ENCODE measurements at regions not wholly inside any gene's neighbourhood (a gene's known extent, or its start where the extent isn't known, plus 50 kb on each side); places are given as distances from the start of the nearest gene placed in this dataset.

DNA sequence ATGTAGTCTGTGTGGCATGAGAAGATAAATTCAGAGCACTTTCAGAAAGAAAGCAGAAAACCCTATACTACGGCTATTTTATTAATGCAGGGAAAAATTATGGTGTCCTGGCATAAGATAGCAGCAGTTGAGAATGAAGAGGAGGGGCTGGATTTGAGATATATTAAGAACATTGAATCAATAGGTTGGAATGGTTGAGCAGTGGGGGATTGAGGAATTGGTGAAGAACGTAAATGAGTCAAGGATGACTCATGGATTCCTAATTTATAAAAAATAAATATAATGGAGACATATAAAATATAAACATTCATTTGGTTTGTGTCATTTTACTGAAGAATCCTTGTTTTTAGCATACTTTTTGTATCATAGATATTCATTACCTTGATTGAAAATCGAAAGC is 234.3 kb upstream of the ADAMTS5 start:
- in situ Hi-C loops (cut with MboI; ENCODE audit: low sequenced_read_pairs, unreplicated experiment), result no loop called here
- TF ChIP-seq, protein P1, sequence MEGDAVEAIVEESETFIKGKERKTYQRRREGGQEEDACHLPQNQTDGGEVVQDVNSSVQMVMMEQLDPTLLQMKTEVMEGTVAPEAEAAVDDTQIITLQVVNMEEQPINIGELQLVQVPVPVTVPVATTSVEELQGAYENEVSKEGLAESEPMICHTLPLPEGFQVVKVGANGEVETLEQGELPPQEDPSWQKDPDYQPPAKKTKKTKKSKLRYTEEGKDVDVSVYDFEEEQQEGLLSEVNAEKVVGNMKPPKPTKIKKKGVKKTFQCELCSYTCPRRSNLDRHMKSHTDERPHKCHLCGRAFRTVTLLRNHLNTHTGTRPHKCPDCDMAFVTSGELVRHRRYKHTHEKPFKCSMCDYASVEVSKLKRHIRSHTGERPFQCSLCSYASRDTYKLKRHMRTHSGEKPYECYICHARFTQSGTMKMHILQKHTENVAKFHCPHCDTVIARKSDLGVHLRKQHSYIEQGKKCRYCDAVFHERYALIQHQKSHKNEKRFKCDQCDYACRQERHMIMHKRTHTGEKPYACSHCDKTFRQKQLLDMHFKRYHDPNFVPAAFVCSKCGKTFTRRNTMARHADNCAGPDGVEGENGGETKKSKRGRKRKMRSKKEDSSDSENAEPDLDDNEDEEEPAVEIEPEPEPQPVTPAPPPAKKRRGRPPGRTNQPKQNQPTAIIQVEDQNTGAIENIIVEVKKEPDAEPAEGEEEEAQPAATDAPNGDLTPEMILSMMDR (IDR thresholded peaks at IDR 0.05; ENCODE audit: borderline replicate concordance, control extremely low read depth, extremely low read depth, insufficient read depth, missing control alignments), result no peak
- no peak for DNase-seq (ENCODE audit: low spot score)

DNA sequence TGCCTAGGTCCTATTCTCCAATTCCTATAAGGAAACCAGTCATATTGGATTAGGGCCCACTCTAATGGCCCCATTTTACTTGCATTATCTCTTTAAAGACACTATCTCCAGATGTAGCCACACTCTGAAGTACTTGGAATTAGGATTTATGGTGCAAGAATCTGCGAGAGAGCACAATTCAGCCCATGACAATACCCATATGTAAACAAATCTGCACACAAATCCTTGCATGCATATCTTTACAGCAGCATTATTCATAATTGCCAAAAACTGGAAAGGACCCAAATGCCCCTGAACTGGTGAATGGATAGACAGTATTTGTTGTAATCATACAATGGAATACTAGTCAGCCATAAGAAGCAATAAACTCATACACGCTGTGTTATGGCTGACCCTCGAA is 229.8 kb upstream of the ADAMTS5 start:
- DNase-seq (ENCODE audit: low spot score), result no peak
- in situ Hi-C loops (cut with MboI; ENCODE audit: low sequenced_read_pairs, unreplicated experiment), result no loop called here
- TF ChIP-seq, protein P1 (IDR thresholded peaks at IDR 0.05; ENCODE audit: borderline replicate concordance, control extremely low read depth, extremely low read depth, insufficient read depth, missing control alignments), result no peak

DNA sequence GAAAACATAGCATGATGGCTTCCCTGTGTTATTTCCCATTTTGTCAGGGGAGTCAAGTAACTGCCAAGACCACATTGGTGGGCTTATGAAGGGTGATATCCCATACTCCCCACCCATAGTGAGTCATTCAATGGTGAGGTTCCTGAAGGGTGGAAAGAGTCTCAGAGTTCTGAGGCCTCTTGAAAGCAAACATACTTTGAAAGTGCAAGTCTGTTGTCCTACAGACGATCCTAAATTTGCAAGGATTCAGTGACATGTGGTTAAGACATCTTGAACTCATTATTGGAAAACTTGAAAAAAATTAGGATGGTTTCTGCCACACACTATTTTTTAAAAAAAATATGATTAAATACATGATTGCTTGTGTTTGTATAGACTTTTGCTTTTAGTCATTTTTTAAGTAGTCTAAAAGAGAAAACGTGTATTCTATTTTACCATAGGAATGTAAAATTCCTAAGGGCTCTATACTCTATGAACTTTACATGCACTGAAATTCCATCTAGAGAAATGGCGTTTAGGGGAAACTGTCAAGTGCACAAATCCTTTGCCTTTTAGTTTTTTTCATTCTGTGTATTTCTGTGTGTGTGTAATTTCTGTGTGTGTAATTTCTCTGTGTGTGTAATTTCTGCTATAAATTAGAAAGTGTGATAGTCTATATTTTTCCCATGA is 225.5 kb upstream of the ADAMTS5 start:
- in situ Hi-C loops (cut with MboI; ENCODE audit: low sequenced_read_pairs, unreplicated experiment), result no loop called here
- no peak for DNase-seq (ENCODE audit: low spot score)
- TF ChIP-seq, protein P1 (IDR thresholded peaks at IDR 0.05; ENCODE audit: borderline replicate concordance, control extremely low read depth, extremely low read depth, insufficient read depth, missing control alignments), result no peak

DNA sequence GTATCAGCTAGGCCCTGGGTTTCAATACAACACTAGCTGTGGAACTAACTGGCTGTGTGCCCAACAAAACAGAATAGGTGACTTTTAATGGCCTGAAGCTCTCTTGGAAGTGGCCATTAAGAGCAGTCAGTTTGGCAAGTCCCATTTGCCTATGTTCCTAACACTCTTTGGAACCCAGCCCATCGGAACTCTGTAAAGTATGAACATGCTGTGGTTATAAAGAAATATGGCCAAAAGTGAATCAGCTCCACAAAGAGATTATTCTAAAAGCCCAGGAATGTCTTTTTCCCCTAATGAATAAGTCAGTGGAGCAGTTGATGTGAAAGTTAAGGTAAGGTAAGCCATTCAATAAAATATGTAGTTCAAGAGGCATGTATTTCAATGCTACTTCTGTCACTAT is 223.7 kb upstream of the ADAMTS5 start:
- DNase-seq (ENCODE audit: low spot score), result no peak
- in situ Hi-C loops (cut with MboI; ENCODE audit: low sequenced_read_pairs, unreplicated experiment), result no loop called here
- TF ChIP-seq, protein P1 (IDR thresholded peaks at IDR 0.05; ENCODE audit: borderline replicate concordance, control extremely low read depth, extremely low read depth, insufficient read depth, missing control alignments), result no peak

DNA sequence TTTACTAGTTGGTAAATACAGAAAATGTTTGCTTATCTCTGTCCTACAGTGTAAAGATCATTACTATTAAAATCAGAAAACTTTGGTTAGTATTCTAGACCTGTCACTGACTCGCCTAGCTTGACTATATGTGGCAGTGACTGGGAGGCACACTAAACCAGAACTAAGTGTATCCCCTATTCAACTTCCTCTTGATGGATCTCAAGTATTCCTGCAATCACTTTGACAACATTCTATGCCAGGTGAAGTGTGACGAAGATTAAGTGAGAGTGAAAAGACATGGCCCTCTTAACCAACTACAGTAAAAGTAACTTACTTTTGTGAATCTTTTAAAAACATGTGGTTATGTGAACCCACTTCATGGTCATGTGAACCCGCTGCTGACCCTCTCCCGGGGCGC is 223.0 kb upstream of the ADAMTS5 start:
- TF ChIP-seq, protein P1 (IDR thresholded peaks at IDR 0.05; ENCODE audit: borderline replicate concordance, control extremely low read depth, extremely low read depth, insufficient read depth, missing control alignments), result no peak
- in situ Hi-C loops (cut with MboI; ENCODE audit: low sequenced_read_pairs, unreplicated experiment), result no loop called here
- DNase-seq (ENCODE audit: low spot score), result no peak

DNA sequence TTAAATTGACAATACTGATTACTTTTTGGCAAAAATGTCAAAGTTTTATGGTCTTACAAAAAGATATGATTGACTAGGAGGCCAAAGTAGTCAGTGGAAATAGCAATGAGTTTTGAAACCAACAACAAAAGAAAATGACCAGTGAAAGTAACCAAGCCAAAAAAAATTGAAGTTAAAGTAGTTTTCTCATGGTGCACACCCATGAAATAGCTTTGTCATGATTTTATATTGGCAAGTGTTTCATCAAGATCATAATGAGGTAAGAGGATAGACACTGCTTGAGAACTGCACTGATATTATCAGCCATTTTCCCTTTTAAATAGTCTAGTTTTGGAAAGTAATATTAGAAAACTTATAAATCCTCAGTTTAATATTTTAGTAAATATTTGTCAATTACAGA is 206.2 kb upstream of the ADAMTS5 start:
- TF ChIP-seq, protein P1 (IDR thresholded peaks at IDR 0.05; ENCODE audit: borderline replicate concordance, control extremely low read depth, extremely low read depth, insufficient read depth, missing control alignments), result no peak
- in situ Hi-C loops (cut with MboI; ENCODE audit: low sequenced_read_pairs, unreplicated experiment), result no loop called here
- DNase-seq (ENCODE audit: low spot score), result no peak
